ENCODE measurements at regions not wholly inside any gene's neighbourhood (a gene's known extent, or its start where the extent isn't known, plus 50 kb on each side); places are given as distances from the start of the nearest gene placed in this dataset.

- no peaks in the 10 kb centered on the region for H3K36me3 ChIP-seq (ENCODE audit: control insufficient read depth, low read length)
- no peaks in the 10 kb centered on the region for H3K9me2 ChIP-seq (replicated peaks; ENCODE audit: control insufficient read depth, low read length)
- no peaks in the 10 kb centered on the region for H3K9me3 ChIP-seq (ENCODE audit: control insufficient read depth, insufficient read depth, low read length)
- H4K20me1 ChIP-seq (ENCODE audit: control insufficient read depth, insufficient read depth, low read depth, low read length), result no peaks in the 10 kb centered on the region
- no peaks in the 10 kb centered on the region for H3K79me2 ChIP-seq (ENCODE audit: control insufficient read depth, low read length)
- no peak overlapping the region for H3K4me2 ChIP-seq (ENCODE audit: low read length)
- no peaks in the 10 kb centered on the region for H3K4me1 ChIP-seq (ENCODE audit: control insufficient read depth, low read length)
- no peaks in the 10 kb centered on the region for H3F3A ChIP-seq (ENCODE audit: control insufficient read depth, insufficient read depth)
- TF ChIP-seq, protein P1, sequence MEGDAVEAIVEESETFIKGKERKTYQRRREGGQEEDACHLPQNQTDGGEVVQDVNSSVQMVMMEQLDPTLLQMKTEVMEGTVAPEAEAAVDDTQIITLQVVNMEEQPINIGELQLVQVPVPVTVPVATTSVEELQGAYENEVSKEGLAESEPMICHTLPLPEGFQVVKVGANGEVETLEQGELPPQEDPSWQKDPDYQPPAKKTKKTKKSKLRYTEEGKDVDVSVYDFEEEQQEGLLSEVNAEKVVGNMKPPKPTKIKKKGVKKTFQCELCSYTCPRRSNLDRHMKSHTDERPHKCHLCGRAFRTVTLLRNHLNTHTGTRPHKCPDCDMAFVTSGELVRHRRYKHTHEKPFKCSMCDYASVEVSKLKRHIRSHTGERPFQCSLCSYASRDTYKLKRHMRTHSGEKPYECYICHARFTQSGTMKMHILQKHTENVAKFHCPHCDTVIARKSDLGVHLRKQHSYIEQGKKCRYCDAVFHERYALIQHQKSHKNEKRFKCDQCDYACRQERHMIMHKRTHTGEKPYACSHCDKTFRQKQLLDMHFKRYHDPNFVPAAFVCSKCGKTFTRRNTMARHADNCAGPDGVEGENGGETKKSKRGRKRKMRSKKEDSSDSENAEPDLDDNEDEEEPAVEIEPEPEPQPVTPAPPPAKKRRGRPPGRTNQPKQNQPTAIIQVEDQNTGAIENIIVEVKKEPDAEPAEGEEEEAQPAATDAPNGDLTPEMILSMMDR (IDR thresholded peaks at IDR 0.05; ENCODE audit: low read depth, low read length, poor library complexity, severe bottlenecking), result no peak
- no peak for TF ChIP-seq EZH2phosphoT487 (IDR thresholded peaks at IDR 0.05; ENCODE audit: borderline replicate concordance, low read length)
- H3K27ac ChIP-seq (ENCODE audit: low read depth, low read length), result no peak overlapping the region
- H3K27me3 ChIP-seq (ENCODE audit: control insufficient read depth, low read length), result no peaks in the 10 kb centered on the region
- H3K4me3 ChIP-seq (ENCODE audit: low read length), result no peak overlapping the region
These were observed 790.9 kb upstream of the GCFC2 start for GRCh38 chr2:76501641-76502040.

- Histone ChIP-seq H3K27me3 (ENCODE audit: control insufficient read depth, low read length) (no peaks in the 10 kb centered on the region), H3K27ac (ENCODE audit: low read depth, low read length) (no peak overlapping the region), H3K79me2 (ENCODE audit: control insufficient read depth, low read length) (no peaks in the 10 kb centered on the region), H4K20me1 (ENCODE audit: control insufficient read depth, insufficient read depth, low read depth, low read length) (no peaks in the 10 kb centered on the region), H3K36me3 (ENCODE audit: control insufficient read depth, low read length) (no peaks in the 10 kb centered on the region), H3F3A (ENCODE audit: control insufficient read depth, insufficient read depth) (no peaks in the 10 kb centered on the region), H3K4me3 (ENCODE audit: low read length) (no peak overlapping the region), H3K9me3 (ENCODE audit: control insufficient read depth, insufficient read depth, low read length) (no peaks in the 10 kb centered on the region), H3K4me2 (ENCODE audit: low read length) (no peak overlapping the region), H3K4me1 (ENCODE audit: control insufficient read depth, low read length) (no peaks in the 10 kb centered on the region), H3K9me2 (replicated peaks; ENCODE audit: control insufficient read depth, low read length) (no peaks in the 10 kb centered on the region)
- no peak for TF ChIP-seq EZH2phosphoT487 (IDR thresholded peaks at IDR 0.05; ENCODE audit: borderline replicate concordance, low read length)
- TF ChIP-seq, protein P1 (IDR thresholded peaks at IDR 0.05; ENCODE audit: low read depth, low read length, poor library complexity, severe bottlenecking), result no peak
These were observed 787.6 kb upstream of the GCFC2 start for GRCh38 chr2:76498360-76498759.

GRCh38 chr2:76491503-76491902, 780.8 kb upstream of the GCFC2 start:
- H3K27ac ChIP-seq (ENCODE audit: low read depth, low read length), result no peak overlapping the region
- H3K27me3 ChIP-seq (ENCODE audit: control insufficient read depth, low read length), result no peaks in the 10 kb centered on the region
- H3K4me2 ChIP-seq (ENCODE audit: low read length), result no peak overlapping the region
- H3F3A ChIP-seq (ENCODE audit: control insufficient read depth, insufficient read depth), result no peaks in the 10 kb centered on the region
- H3K4me3 ChIP-seq (ENCODE audit: low read length), result no peak overlapping the region
- no peaks in the 10 kb centered on the region for H3K9me3 ChIP-seq (ENCODE audit: control insufficient read depth, insufficient read depth, low read length)
- no peaks in the 10 kb centered on the region for H3K79me2 ChIP-seq (ENCODE audit: control insufficient read depth, low read length)
- H3K4me1 ChIP-seq (ENCODE audit: control insufficient read depth, low read length), result no peaks in the 10 kb centered on the region
- no peaks in the 10 kb centered on the region for H4K20me1 ChIP-seq (ENCODE audit: control insufficient read depth, insufficient read depth, low read depth, low read length)
- H3K9me2 ChIP-seq (replicated peaks; ENCODE audit: control insufficient read depth, low read length), result no peaks in the 10 kb centered on the region
- no peaks in the 10 kb centered on the region for H3K36me3 ChIP-seq (ENCODE audit: control insufficient read depth, low read length)
- no peak for TF ChIP-seq EZH2phosphoT487 (IDR thresholded peaks at IDR 0.05; ENCODE audit: borderline replicate concordance, low read length)
- TF ChIP-seq, protein P1 (IDR thresholded peaks at IDR 0.05; ENCODE audit: low read depth, low read length, poor library complexity, severe bottlenecking), result no peak
